Posterior cingulate gyrus (tissue), 11 donors: ENCODE measurements at regions not wholly inside any gene's neighbourhood (a gene's known extent, or its start where the extent isn't known, plus 50 kb on each side); places are given as distances from the start of the nearest gene placed in this dataset.
A peak's percentile ranks its signal among the peaks of the same experiment; 100 is the strongest.

ENCODE experiments used
- DNase-seq, 10 donors: peaks; one replicate each; pipeline versions ENCODE4 v3.0.0 to v3.0.0-alpha.2; 2020 to 2021; ENCODE audit warnings: mixed read lengths in 3 of 10
- intact Hi-C: fragments of 100-400 bp; cut with DNase I; formaldehyde crosslinking; loops from one replicate; pipeline ENCODE4 v1.15.1; 2023

DNA sequence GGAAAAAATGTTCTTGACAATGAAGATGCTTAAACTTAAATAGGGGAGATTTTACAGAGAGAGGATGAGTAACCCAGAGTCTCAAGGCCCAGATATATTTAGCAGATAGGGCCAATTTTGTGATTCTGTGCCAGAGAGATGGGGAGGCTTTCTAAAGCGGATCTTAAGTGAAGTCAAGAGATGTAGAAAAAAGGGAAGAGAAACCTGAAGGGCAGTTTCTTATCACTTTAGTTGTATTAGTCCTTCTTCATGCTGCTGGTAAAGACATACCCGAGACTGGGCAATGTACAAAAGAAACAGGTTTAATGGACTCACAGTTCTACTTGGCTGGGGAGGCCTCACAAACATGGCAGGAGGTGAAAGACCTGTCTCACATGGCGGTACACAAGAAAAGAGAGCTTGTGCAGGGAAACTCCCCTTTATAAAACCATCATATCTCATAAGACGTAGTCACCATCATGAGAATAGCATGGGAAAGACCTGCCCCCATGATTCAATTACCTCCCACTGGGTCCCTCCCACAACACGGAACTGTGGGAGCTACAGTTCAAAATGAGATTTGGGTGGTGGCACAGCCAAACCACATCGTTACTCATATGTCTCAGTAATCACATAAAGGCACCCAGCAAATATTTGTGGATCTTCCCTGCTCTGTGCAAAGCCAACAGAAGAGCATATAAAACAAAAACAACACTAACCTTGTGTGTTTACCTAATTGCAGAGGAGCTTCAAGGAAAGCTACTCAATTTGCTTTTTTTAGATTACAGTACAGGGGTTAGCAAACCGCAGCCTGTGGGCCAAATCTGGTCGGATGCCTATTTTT lies 102.6 kb upstream of the MYCBP2 start:
- intact Hi-C loops, result no loop called here

DNA sequence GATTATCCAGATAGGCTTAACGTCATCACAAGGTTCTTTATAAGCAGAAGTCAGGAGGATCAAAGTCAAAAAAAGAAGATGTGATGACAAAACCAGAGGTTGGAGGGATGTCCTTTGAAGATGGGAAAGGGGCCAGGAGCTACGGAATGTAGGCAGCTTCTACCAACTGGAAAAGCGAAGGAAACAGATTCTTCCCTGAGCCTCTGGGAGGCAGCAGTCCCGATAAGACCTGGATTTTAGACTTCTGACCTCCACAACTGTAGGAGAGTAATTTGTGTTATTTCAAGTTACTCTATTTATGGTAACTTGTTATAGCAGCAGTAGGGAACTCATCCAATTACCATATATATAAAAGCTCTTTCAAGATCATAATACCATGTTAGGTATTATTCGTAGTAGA lies 98.8 kb upstream of the MYCBP2 start:
- intact Hi-C loops, result no loop called here
- no peak for DNase-seq

More for the DNA sequence above, 102.6 kb upstream of the MYCBP2 start:
- no peak for DNase-seq

DNA sequence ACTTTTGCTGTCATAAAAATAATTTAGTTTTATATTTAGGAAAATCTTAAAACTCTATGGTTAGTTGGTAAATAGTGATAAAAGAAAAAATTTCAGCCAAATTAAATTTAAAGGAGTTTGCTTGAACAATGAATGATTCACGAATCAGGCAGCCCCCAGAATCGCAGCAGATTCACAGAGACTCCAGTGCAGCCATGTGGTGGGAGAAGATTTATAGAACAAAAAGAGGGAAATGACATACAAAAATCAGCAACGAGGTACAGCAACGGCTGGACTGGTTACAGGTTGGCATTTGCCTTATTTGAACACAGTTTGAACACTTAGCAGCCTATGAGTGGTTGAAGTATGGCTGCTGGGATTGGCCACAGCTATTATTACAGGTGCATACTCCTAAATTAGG lies 96.4 kb upstream of the MYCBP2 start:
- no peak for DNase-seq
- intact Hi-C loops, result no loop called here

DNA sequence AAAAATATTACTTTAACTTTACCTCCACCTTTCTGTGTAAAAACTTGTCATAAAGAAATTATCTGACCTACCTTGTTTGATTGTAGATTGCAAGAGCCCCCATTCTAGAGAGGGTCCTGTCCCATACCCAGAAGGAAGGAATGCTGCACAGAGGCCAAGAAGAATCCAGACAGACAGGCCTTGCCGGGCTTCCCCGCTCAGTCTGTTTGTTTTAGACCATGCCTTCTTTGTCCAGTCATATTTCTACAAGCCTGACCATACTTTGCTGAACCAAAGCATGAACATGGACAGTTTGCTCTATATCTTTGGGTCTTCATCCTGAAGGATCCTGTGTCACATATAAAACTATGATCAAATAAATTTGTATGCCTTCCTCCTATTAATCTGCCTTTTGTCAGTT lies 95.8 kb upstream of the MYCBP2 start:
- intact Hi-C loops, result no loop called here

DNA sequence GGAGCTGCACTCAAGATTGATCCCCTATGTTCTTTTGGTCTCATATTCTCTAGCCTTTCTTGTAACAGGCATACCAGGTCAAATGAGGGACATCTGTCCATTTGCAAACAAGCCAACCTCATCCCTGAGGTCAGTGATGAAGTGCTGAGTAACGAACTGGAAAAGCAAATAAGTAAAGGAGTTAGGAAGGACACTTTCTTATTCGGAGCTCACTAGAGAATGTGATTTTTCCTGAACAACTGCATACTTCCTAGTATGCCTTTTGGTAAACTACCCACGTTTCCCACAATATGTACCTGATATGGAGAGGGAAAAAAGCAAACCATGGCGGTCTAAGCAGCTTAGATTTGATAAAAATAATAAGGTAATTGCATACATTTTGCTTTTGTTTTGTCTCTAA lies 91.0 kb upstream of the MYCBP2 start:
- no peak for DNase-seq
- intact Hi-C loops, result no loop called here

More for the DNA sequence above, 95.8 kb upstream of the MYCBP2 start:
- DNase-seq, result no peak

DNA sequence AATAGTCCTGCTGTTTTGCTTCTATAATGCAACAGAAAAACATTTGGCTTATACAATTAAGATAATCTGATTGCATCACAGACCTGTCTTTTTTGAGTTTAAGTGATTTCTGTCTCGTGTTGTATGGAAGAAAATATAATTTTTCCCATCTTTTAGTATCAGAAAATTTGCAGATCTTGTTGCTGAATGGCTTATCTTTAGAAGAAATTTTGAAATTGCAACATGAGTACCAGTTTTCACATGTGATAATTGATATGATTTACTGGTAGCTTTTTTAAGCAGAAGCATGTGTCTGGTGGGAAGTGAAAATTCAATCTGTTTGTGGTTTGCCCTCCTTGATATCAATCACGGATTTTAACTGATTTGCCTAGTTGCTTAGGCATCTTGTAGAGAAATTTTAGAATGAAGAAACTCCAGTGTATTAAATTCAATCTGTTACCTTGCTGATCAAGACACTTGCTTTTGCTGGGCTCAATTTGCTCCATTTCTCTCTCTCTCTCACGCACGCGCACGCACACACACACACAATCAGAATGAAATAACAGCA lies 89.8 kb upstream of the MYCBP2 start:
- intact Hi-C loops, result no loop called here
- DNase-seq, result no peak

DNA sequence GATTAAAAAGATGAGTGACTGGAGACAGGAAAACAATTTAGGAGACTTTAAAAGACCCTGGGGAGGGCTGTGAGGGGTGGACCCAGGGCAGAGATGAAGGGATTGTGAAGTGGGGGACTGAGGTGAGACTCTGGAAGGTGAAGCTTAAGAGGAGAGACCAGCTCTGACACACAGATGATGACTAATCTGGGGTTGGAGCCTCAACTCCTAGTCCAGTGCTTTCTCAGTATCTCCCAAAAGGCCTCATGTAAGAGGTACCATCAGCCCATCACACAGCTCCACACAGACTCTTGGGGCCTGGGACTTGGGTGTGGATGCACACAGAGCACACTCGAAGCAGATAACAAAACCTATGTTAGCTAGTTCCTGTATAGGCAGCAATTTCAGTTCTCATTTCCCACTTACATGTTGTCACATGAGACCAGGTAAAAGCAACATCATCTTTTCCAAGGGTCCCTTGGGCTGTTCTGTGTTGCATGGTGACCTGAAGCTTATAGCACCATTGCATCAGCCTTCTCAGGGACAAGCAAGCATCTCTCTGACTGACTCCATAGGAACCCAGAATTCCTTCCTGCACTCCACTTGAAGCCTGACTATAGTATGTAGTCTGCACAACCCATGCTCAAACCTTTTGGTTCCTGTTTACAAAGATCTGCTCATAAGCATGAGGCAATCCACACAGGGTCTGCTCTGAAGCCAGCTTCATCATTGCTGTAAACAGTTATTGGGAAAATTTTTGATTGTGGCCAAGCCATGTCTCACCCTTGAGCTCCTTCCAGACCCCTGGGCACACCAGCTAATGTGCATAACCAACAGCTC lies 88.6 kb upstream of the MYCBP2 start:
- intact Hi-C loops, result no loop called here
- no peak for DNase-seq

DNA sequence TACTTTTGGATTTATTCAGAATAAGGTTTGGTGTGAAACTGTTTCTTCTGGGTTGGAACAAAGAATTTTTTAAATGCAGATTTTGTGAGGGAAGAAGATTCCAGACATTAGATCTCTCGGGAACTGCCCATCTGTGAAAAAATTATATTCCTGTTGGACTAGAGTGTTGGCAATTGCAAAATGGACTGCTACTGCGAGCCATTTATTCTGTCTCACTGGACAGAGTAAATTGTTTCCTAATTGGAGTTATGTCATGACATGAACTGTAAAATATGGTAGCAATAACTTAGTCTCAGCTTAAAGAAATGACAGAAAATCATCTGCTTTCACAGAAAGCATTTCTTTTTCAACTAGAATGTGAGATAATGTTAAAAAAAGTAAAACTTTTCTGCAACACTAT lies 86.0 kb upstream of the MYCBP2 start:
- no peak for DNase-seq
- intact Hi-C loops, result no loop called here

DNA sequence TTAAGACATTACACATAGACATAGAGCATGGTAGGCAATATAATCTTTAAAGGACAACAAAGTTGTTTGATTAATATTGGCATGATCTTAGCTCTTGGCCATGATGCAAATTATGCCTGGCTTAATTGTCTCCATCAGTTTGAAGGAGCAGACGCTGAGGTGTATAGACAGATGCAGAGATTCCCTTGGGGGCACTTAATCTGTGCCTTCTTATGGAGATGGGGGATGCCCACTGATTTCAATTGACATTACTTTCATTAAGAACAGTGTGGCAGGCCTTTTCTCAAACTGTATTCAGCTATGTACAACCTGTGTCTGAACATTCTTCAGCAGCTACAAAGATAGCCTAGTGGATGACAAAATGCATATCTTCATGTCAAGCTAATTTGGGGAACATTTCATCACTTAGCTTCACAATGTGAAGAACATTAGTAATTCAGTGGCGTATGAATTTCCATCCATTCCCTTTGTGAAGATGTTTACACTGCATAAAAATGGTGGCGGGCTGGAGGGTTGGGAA lies 85.3 kb upstream of the MYCBP2 start:
- intact Hi-C loops, result no loop called here
- no peak for DNase-seq

DNA sequence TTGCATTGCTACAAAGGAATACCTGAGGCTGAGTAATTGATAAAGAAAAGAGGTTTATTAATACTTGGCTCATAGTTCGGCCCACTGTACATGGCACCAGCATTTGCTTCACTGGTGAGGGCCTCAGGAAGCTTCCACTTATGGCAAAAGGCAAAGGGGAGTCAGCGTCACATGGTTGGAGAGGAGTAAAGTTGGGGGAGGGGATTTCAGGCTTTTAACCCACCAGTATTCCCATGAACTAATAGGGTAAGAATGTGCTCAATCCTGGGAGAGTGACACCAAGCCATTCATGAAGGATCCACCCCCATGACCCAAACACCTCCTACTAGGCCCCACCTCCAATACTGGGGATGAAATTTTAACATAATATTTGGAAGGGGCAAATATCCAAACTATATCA lies 82.5 kb upstream of the MYCBP2 start:
- intact Hi-C loops, result no loop called here
- DNase-seq, result no peak

DNA sequence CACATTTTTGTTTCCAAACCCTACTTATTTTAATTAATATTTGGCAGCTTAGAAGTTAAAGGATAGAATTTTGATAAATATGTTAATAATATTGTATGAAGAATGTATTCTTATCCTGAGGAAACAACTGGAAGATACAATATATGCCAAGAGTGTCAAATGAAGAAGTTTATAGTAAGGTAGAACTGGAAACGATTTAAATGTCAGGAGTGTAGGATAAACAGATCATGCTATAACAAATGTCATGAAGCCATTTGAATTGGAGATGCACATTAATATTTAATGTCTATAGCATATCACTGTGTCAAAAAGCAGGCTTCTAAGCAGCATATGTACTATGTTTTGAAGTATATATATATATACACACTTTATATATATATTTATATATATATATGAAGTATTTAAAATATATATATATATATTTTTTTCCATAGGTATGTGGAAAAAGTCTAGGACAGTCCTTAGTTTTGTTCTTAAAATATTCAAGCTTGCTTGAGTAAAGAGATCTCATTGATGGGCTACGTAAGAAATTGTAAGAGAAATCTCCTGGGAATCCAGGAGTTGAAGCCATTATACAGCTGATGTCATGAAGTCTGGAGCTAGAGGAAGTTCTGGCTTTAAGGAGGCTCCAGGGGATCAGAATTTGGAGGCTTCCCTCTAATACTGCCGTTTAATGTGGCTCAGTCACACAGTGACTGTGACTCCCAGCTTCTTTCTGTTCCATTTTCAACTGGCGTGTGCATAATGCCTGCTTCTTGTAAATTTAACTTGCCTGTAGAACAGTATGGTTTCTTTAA lies 79.9 kb upstream of the MYCBP2 start:
- DNase-seq, result no peak
- intact Hi-C loops, result no loop called here

DNA sequence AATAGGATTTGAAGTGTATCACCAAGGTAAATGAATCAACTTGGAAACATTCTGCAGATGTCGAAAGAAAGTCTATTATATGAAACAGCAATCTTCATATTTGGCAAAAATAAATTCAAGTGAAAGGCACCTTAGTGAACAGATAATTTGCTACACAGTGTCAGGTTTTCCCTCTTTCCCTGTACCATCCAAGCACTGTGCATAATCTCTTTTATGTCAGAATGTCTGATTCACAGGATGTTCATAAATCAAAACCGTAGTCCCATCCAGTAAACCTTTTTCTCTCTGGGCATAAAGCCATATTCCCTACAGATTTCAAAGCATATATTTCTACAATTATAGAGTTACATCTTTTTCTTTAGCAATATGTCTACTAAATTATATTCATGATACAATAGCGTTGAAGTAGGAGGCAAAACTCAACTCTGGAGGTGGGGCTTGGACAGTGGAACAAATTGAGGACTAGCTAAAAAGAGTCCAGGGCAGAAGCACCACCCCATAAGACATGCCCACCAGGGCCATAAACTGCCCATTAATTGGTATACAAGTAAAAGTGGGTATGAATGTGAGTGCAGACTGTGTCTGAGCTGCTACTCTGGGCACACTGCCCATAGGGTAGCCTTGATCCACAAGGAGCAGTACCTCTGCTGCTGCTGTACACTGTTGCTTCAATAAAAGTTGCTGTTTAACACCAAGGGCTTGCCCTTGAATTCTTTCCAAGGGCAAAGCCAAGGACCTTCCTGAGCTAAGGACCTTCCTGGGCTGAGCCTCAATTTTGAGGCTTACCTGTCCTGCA lies 72.1 kb upstream of the MYCBP2 start:
- intact Hi-C loops, result no loop called here
- no peak for DNase-seq

DNA sequence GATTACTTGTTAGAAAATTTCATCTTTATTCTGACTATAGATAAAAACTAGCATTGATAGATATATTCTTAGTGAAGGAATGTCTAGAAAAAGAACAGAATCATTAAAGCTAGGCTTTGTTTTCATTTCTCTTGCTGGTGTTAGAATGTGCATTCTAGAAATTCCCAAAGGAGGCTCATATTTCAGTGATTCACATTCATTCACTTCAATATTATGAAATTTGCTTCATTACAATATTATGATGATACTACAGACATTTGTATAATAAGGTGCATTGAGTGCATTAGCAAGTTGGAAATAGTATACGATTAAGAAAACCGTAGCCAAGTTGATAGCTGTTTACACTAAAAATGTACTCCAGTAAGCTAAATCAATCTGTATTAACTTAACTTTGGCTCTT lies 70.7 kb upstream of the MYCBP2 start:
- intact Hi-C loops, result no loop called here
- DNase-seq, result no peak

DNA sequence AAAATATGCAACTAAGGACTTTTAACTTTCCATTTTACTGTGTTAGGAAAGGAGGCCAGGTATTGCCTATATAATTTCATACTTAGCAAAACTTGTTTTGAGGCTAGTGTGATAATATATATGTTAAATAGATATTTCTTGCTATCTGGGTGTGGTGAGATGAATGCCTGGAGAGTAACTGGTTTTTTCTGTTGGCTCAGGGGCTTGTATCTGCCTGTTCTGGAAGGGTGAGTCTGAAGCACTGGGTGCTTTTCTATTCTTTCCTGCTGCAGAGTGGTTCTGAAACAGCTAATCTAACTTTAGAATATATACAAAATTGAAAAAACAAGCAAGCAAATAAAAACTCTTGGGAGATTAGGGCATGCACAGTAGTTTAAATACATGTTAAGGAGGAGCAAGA lies 64.6 kb upstream of the MYCBP2 start:
- intact Hi-C loops, result no loop called here
- DNase-seq, result no peak

DNA sequence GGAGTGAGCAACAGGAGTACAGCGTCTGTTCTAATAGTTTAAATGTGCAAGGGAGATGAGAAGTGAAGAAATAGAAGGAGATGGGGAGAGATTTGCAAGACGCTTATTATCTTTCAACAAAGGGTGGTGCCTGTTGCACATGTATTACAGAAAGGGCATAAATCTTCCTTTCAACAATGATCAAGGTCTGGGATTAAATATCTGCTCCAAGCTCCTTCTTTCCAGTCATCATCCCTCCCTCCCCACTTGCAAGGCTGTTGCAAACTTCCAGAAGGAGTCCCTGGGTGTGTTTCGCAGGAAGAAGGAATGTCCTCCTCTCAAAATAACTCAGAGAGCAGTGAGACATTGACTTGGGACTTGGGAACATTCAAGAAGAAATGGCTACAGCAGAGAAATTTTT lies 63.5 kb upstream of the MYCBP2 start:
- intact Hi-C loops, result no loop called here
- no peak for DNase-seq

DNA sequence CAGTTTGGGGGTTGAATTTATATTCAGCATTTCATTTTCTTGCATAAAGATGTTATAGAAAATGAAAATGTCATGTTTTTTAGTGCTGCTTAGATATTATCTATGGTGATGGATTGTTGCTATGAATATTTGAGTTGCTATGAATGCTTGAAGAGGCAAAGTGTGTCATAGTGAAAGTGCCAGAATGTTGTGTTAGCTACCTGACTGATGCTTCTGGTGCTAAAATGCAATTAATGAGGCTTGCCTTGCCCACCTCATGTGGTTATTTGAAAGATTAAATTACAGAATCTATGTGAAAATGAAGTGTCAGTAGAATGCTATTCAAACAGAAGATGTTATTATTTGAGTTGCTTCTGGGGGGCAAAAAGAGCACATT lies 62.7 kb upstream of the MYCBP2 start:
- intact Hi-C loops, result no loop called here
- no peak for DNase-seq

DNA sequence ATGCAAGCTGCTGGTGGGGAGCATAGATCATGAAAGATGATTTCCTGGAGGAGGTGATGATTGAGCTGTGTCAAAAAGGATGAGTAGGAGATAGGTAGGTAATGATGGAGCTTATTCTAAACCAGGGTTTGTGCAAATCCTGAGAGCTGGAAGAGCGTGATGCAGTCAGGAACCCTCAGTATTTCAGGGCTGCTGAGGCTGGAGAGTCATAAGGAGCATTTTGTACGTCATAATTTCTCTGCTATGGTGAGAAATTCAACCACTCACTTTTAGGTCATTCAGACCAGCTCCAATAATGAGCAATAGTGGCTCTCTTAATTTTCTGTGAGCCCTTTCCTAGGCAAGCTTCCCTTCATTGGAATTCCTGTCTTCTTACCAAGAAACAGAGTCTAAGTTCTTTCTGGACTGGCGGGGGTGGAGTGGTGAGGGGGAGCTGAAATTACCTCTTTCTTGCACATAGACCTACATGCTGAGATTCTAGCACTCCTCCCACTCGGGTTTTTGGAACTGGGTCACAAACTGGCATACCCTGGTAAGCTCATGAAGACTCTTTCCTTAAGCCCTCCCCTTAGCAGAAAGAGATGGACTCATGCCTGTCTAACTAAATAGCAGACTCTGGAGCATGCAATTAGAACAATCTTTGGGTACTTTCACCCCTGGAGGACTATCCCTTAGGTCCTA lies 62.2 kb upstream of the MYCBP2 start:
- DNase-seq, result peak in 8 of 10 donors; percentile 34 to 90 (median 55)
- intact Hi-C loops, result no loop called here

DNA sequence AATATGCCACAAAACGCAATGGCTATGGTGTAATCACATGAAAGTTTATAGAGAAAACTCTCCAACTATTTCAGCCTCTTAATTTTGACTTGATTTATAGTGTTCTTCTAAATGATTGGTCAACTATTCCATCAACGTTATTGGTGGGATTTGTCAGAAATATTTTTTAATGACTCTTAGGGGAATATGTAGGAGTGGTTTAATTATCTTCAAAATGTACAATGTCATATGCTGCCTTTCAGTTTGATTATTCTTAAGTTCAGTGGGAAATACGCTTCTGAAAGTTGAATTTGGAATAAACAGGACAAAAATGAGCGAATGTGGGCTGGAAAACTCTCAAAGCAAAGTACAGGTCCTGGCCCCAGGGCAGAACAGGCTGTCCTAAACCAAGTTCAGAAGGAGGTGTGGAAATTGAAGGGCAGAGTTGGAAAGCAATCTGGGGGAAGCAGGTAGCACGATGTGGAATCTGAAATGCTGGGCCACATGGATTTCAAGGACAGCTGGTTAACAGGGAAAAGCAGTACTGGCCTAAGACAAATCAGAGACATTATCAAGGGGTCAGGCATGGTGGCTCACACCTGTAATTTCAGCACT lies 60.8 kb upstream of the MYCBP2 start:
- intact Hi-C loops, result no loop called here
- DNase-seq, result no peak
